ENCODE measurements at regions not wholly inside any gene's neighbourhood (a gene's known extent, or its start where the extent isn't known, plus 50 kb on each side); places are given as distances from the start of the nearest gene placed in this dataset.
"Not testable (repeated sequence)": the region's sequence is repeated elsewhere in the genome, so short reads cannot be mapped to it uniquely, and the experiment has no call there.

DNA sequence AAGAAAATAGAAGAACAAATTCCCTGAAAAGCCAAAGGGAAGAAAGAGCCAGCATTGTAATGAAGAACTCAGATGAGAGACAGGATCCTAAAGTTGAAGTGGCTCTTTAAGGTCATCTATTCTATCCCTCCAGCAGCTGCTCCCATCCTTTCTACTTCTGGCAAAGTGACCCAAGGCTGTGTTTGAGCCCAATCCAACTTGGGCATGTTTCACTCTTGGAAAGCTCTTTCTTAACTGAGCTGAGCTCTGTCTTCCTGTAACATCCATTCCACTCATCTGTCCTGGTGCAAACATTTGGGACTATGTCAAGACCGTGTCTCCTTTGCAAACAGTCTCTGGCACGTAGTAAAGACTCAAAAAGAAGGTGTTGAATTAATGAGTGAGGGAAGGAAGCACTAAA, 298.1 kb upstream of the IGF1R start:
- no peaks in the 10 kb centered on the region for H3K9me3 ChIP-seq (ENCODE audit: control insufficient read depth in 2 of 3, low read length in 3 of 3)
- no peaks in the 10 kb centered on the region for H3K27me3 ChIP-seq (ENCODE audit: control insufficient read depth in 2 of 2, insufficient read depth in 2 of 2, low read length in 2 of 2)
- ChIA-PET CTCF (no interaction called here), POLR2A (no interaction called here)
- H3K4me3 ChIP-seq (ENCODE audit: low read length): no peak overlapping the region
- Mint-ChIP-seq H3K9me3 (peaks cover 0 to 3% (median 0%) of the 10 kb centered on the region in 11 donors), H3K27ac (no peak overlapping the region), H3K4me1 (no peaks in the 10 kb centered on the region), H3K36me3 (no peaks in the 10 kb centered on the region), H3K27me3 (peaks cover 0 to 34% (median 21%) of the 10 kb centered on the region in 5 donors), H3K4me3 (no peak overlapping the region)
- H3K27ac ChIP-seq (ENCODE audit: low read depth, low read length): no peak overlapping the region
- H3K4me1 ChIP-seq (ENCODE audit: control insufficient read depth in 2 of 2, insufficient read depth in 2 of 2, low read length in 2 of 2): no peaks in the 10 kb centered on the region
- DNase-seq (no peak), ATAC-seq (no peak)
- H3K36me3 ChIP-seq (ENCODE audit: control insufficient read depth in 2 of 3, insufficient read depth in 3 of 3, low read length in 3 of 3): no peaks in the 10 kb centered on the region
- intact Hi-C loops (cut with micrococcal nuclease): no loop called here

DNA sequence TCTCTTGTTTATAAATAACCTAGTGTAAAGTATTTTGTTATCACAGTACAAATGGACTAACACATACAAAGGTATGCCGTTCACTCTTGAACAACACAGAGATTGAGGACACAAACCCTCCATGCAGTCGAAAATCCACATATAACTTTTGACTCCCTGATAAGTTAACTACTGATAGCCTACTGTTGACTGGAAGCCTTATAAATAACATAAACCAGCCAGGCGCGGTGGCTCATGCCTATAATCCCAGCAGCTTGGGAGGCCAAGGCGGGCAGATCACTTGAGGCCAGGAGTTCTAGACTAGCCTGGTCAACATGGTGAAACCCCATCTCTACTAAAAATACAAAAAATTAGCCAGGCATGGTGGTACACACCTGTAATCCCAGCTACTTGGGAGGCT, 290.1 kb upstream of the IGF1R start:
- POLR2A ChIA-PET; H3K4me1 Mint-ChIP-seq; ATAC-seq; H3K36me3 ChIP-seq (ENCODE audit: control insufficient read depth in 2 of 3, insufficient read depth in 3 of 3, low read length in 3 of 3); H3K27ac ChIP-seq (ENCODE audit: low read depth, low read length); H3K4me1 ChIP-seq (ENCODE audit: control insufficient read depth in 2 of 2, insufficient read depth in 2 of 2, low read length in 2 of 2); DNase-seq; H3K9me3 ChIP-seq (ENCODE audit: control insufficient read depth in 2 of 3, low read length in 3 of 3); H3K27me3 ChIP-seq (ENCODE audit: control insufficient read depth in 2 of 2, insufficient read depth in 2 of 2, low read length in 2 of 2); CTCF ChIA-PET; H3K4me3 ChIP-seq (ENCODE audit: low read length); H3K27ac Mint-ChIP-seq; H3K36me3 Mint-ChIP-seq; intact Hi-C loops (cut with micrococcal nuclease): not testable (repeated sequence)
- H3K4me3 Mint-ChIP-seq: peak overlapping the region in 1 of 10 donors; percentile 30
- H3K9me3 Mint-ChIP-seq: peaks cover 0 to 18% (median 7%) of the 10 kb centered on the region in 11 donors
- peaks cover 0 to 25% (median 11%) of the 10 kb centered on the region in 5 donors for H3K27me3 Mint-ChIP-seq

DNA sequence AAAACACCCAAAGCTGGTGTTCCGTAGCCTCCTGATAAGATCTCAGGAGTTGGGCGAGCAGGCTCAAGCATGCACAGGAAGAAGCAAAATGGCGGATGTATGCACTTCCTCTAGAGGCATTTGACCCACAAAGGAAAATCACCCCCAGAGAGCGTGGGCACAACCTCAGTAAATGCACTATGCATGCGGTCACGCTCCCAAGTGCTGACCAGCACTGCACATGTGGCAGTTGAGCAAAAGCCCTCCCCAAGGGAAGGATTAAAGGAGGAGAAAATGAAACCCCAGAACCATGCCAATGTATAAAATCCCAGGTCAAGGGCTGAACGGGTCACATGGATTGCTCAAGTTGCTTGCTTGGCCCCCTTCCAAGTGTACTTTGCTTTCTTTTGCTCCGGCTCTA, 289.4 kb upstream of the IGF1R start:
- peaks cover 0 to 3% (median 0%) of the 10 kb centered on the region in 5 donors for H3K36me3 Mint-ChIP-seq
- H3K36me3 ChIP-seq (ENCODE audit: control insufficient read depth in 2 of 3, insufficient read depth in 3 of 3, low read length in 3 of 3): no peaks in the 10 kb centered on the region
- no peaks in the 10 kb centered on the region for H3K9me3 ChIP-seq (ENCODE audit: control insufficient read depth in 2 of 3, low read length in 3 of 3)
- H3K27me3 Mint-ChIP-seq: peaks cover 0 to 22% (median 10%) of the 10 kb centered on the region in 5 donors
- H3K4me1 ChIP-seq (ENCODE audit: control insufficient read depth in 2 of 2, insufficient read depth in 2 of 2, low read length in 2 of 2): no peaks in the 10 kb centered on the region
- H3K9me3 Mint-ChIP-seq: peaks cover 0 to 18% (median 7%) of the 10 kb centered on the region in 11 donors
- ATAC-seq (no peak), DNase-seq (no peak)
- H3K4me3 ChIP-seq (ENCODE audit: low read length): no peak overlapping the region
- no peaks in the 10 kb centered on the region for H3K27me3 ChIP-seq (ENCODE audit: control insufficient read depth in 2 of 2, insufficient read depth in 2 of 2, low read length in 2 of 2)
- intact Hi-C loops (cut with micrococcal nuclease): no loop called here
- H3K4me1 Mint-ChIP-seq: no peaks in the 10 kb centered on the region
- ChIA-PET CTCF (no interaction called here), POLR2A (no interaction called here)
- no peak overlapping the region for H3K27ac ChIP-seq (ENCODE audit: low read depth, low read length)
- no peak overlapping the region for H3K27ac Mint-ChIP-seq
- H3K4me3 Mint-ChIP-seq: no peak overlapping the region

DNA sequence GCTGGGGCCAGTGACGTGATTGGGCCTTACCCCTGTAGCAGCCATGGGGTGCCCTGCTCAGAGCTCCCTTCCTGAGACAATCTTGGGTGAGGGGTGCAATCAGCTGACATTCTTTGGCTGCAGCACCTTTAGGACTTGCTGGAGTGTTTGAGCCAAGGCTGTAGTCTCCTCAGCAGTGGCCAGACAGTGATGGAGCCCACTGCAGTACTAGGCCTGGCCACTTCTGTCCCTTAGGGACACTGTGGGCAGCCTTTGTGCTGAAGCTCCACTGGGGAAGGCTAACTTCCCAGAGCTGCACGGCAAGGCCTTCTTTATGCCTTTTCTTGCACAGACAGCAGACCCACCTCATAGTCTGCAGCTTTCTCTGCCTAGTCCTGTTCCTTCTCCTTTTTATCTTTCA, 284.9 kb upstream of the IGF1R start:
- H3K4me1 Mint-ChIP-seq: no peaks in the 10 kb centered on the region

DNA sequence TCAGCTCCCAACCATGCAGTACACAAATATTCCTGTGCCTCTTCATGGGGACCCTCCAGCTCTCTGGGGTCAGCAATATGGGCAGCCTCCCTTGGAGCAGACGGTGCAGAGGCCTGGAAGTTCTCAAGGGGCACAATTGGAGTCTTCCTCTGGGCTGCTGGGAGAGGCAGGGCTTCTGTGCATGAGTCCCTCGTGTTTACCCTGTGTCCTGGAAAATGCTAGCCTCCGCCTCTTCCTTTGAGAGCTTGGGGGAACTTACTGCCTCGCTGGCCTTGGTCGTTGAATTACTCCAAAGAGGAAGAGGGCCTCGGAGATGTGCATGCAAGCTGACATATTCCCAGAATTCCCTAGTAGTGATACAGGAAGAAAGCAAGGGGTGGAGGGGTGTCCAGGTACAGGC, 284.4 kb upstream of the IGF1R start:
- H3K4me3 Mint-ChIP-seq: no peak overlapping the region
- H3K9me3 Mint-ChIP-seq: peaks cover 0 to under 1% (median 0%) of the 10 kb centered on the region in 11 donors
- DNase-seq (no peak), ATAC-seq (no peak)
- POLR2A ChIA-PET: no interaction called here
- CTCF ChIA-PET: no interaction called here
- Histone ChIP-seq H3K27ac (ENCODE audit: low read depth, low read length) (no peak overlapping the region), H3K4me1 (ENCODE audit: control insufficient read depth in 2 of 2, insufficient read depth in 2 of 2, low read length in 2 of 2) (no peaks in the 10 kb centered on the region), H3K36me3 (ENCODE audit: control insufficient read depth in 2 of 3, insufficient read depth in 3 of 3, low read length in 3 of 3) (no peaks in the 10 kb centered on the region), H3K27me3 (ENCODE audit: control insufficient read depth in 2 of 2, insufficient read depth in 2 of 2, low read length in 2 of 2) (no peaks in the 10 kb centered on the region), H3K9me3 (ENCODE audit: control insufficient read depth in 2 of 3, low read length in 3 of 3) (no peaks in the 10 kb centered on the region), H3K4me3 (ENCODE audit: low read length) (no peak overlapping the region)
- H3K36me3 Mint-ChIP-seq: no peaks in the 10 kb centered on the region
- H3K4me1 Mint-ChIP-seq: no peaks in the 10 kb centered on the region
- no peak overlapping the region for H3K27ac Mint-ChIP-seq
- H3K27me3 Mint-ChIP-seq: peaks cover 0 to 17% (median 6%) of the 10 kb centered on the region in 5 donors
- intact Hi-C loops (cut with micrococcal nuclease): no loop called here

More for the DNA sequence above, 284.9 kb upstream of the IGF1R start:
- Histone ChIP-seq H3K36me3 (ENCODE audit: control insufficient read depth in 2 of 3, insufficient read depth in 3 of 3, low read length in 3 of 3) (no peaks in the 10 kb centered on the region), H3K27ac (ENCODE audit: low read depth, low read length) (no peak overlapping the region), H3K4me1 (ENCODE audit: control insufficient read depth in 2 of 2, insufficient read depth in 2 of 2, low read length in 2 of 2) (no peaks in the 10 kb centered on the region), H3K27me3 (ENCODE audit: control insufficient read depth in 2 of 2, insufficient read depth in 2 of 2, low read length in 2 of 2) (no peaks in the 10 kb centered on the region), H3K9me3 (ENCODE audit: control insufficient read depth in 2 of 3, low read length in 3 of 3) (no peaks in the 10 kb centered on the region), H3K4me3 (ENCODE audit: low read length) (no peak overlapping the region)
- H3K9me3 Mint-ChIP-seq: peaks cover 0 to 3% (median 0%) of the 10 kb centered on the region in 11 donors
- no peak overlapping the region for H3K4me3 Mint-ChIP-seq
- no peak for ATAC-seq
- ChIA-PET POLR2A (no interaction called here), CTCF (interaction anchor here (0.7 kb wide), 1 partner anchor 55 kb away, joined by 3 read pairs; no protein-coding TSS in a partner anchor)
- peaks cover 0 to 17% (median 11%) of the 10 kb centered on the region in 5 donors for H3K27me3 Mint-ChIP-seq
- no peak for DNase-seq
- intact Hi-C loops (cut with micrococcal nuclease): no loop called here
- H3K27ac Mint-ChIP-seq: no peak overlapping the region
- no peaks in the 10 kb centered on the region for H3K36me3 Mint-ChIP-seq

DNA sequence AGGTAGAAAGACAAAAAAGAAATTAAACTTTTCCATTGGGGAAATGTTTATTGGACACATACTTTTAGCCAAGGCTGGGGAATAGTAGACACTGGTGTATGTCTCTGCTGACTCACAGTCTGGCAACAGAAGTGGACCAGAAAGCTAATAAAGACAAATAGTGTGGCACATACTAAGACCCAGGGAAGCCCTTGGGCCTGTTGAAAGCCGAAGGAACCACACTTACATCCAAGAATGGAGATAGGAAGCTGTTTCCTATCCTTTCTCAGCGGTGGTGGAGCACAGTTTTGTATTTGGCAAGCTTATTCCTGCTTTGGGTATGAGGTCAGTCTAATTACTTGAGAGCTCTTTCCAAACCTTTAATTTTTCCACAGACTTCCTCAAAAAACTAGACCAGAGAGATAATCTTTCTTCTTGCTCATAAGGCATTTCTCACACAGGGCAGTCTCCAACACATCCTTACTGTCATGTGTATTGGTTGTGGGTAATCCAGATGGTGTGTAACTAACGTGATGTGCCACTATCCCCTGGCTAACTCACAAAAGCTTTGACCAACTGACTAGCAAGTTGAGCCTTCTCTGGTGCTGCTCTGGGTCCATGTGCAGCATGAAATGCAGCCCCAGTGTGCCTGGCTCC, 279.1 kb upstream of the IGF1R start:
- intact Hi-C loops (cut with micrococcal nuclease): no loop called here
- CTCF ChIA-PET: no interaction called here

More for the DNA sequence above, 279.1 kb upstream of the IGF1R start:
- no peak for DNase-seq
- Mint-ChIP-seq H3K27ac (no peak overlapping the region), H3K36me3 (no peaks in the 10 kb centered on the region), H3K4me3 (no peak overlapping the region), H3K4me1 (no peaks in the 10 kb centered on the region), H3K27me3 (peaks cover 0 to 27% (median 25%) of the 10 kb centered on the region in 5 donors), H3K9me3 (peaks cover 0 to 2% (median 0%) of the 10 kb centered on the region in 11 donors)
- H3K4me3 ChIP-seq (ENCODE audit: low read length): no peak overlapping the region
- H3K27ac ChIP-seq (ENCODE audit: low read depth, low read length): no peak overlapping the region
- ATAC-seq: no peak
- H3K9me3 ChIP-seq (ENCODE audit: control insufficient read depth in 2 of 3, low read length in 3 of 3): no peaks in the 10 kb centered on the region
- H3K4me1 ChIP-seq (ENCODE audit: control insufficient read depth in 2 of 2, insufficient read depth in 2 of 2, low read length in 2 of 2): no peaks in the 10 kb centered on the region
- POLR2A ChIA-PET: no interaction called here
- no peaks in the 10 kb centered on the region for H3K36me3 ChIP-seq (ENCODE audit: control insufficient read depth in 2 of 3, insufficient read depth in 3 of 3, low read length in 3 of 3)
- H3K27me3 ChIP-seq (ENCODE audit: control insufficient read depth in 2 of 2, insufficient read depth in 2 of 2, low read length in 2 of 2): no peaks in the 10 kb centered on the region
